ENCODE measurements at regions not wholly inside any gene's neighbourhood (a gene's known extent, or its start where the extent isn't known, plus 50 kb on each side); places are given as distances from the start of the nearest gene placed in this dataset.

GRCh38 chr15:88748081-88748480 lies 55.2 kb upstream of the ACAN start:
- TF ChIP-seq CTCF (IDR thresholded peaks at IDR 0.05; ENCODE audit: low read depth, low read length) (no peak), EZH2phosphoT487 (IDR thresholded peaks at IDR 0.05; ENCODE audit: low read depth) (no peak)

All from OCI-LY3 (cell line).